ENCODE measurements at regions not wholly inside any gene's neighbourhood (a gene's known extent, or its start where the extent isn't known, plus 50 kb on each side); places are given as distances from the start of the nearest gene placed in this dataset.

GRCh38 chr10:4141471-4141870, 356.5 kb upstream of the KLF6 start:
- no peaks in the 10 kb centered on the region for H3K27me3 ChIP-seq
- H3K9me3 ChIP-seq = no peaks in the 10 kb centered on the region
- no peak overlapping the region for H3K4me3 ChIP-seq (ENCODE audit: low read depth in 1 of 2, low read length in 1 of 2)
- no peaks in the 10 kb centered on the region for H3K4me1 ChIP-seq (ENCODE audit: control insufficient read depth in 1 of 2, insufficient read depth in 1 of 2, low read depth in 1 of 2, low read length in 1 of 2)
- no peak overlapping the region for H3K27ac ChIP-seq
- no peak for TF ChIP-seq CTCF (IDR thresholded peaks at IDR 0.05)
- H3K36me3 ChIP-seq = no peaks in the 10 kb centered on the region

- no peak overlapping the region for H3K27ac ChIP-seq
- H3K9me3 ChIP-seq = no peaks in the 10 kb centered on the region
- H3K27me3 ChIP-seq = no peaks in the 10 kb centered on the region
- no peaks in the 10 kb centered on the region for H3K36me3 ChIP-seq
- H3K4me1 ChIP-seq (ENCODE audit: control insufficient read depth in 1 of 2, insufficient read depth in 1 of 2, low read depth in 1 of 2, low read length in 1 of 2) = no peaks in the 10 kb centered on the region
- no peak for TF ChIP-seq CTCF (IDR thresholded peaks at IDR 0.05)
- no peak overlapping the region for H3K4me3 ChIP-seq (ENCODE audit: low read depth in 1 of 2, low read length in 1 of 2)
Observed at GRCh38 chr10:4138146-4138721, 353.2 kb upstream of the KLF6 start.

- TF ChIP-seq CTCF (IDR thresholded peaks at IDR 0.05) = no peak
- peaks cover 2 to 7% of the 10 kb centered on the region in 2 experiments for H3K4me1 ChIP-seq (ENCODE audit: control insufficient read depth in 1 of 2, insufficient read depth in 1 of 2, low read depth in 1 of 2, low read length in 1 of 2)
- H3K27ac ChIP-seq = no peak overlapping the region
- H3K27me3 ChIP-seq = no peaks in the 10 kb centered on the region
- H3K4me3 ChIP-seq (ENCODE audit: low read depth in 1 of 2, low read length in 1 of 2) = no peak overlapping the region
- H3K36me3 ChIP-seq = no peaks in the 10 kb centered on the region
- no peaks in the 10 kb centered on the region for H3K9me3 ChIP-seq
Observed at GRCh38 chr10:4137299-4137698, 352.3 kb upstream of the KLF6 start.

- Histone ChIP-seq H3K9me3 (no peaks in the 10 kb centered on the region), H3K27me3 (no peaks in the 10 kb centered on the region), H3K36me3 (no peaks in the 10 kb centered on the region), H3K27ac (no peak overlapping the region), H3K4me3 (ENCODE audit: low read depth in 1 of 2, low read length in 1 of 2) (no peak overlapping the region), H3K4me1 (ENCODE audit: control insufficient read depth in 1 of 2, insufficient read depth in 1 of 2, low read depth in 1 of 2, low read length in 1 of 2) (peaks cover 14 to 18% of the 10 kb centered on the region in 2 experiments)
- no peak for TF ChIP-seq CTCF (IDR thresholded peaks at IDR 0.05)
Observed at GRCh38 chr10:4136121-4136520, 351.1 kb upstream of the KLF6 start.

- TF ChIP-seq CTCF (IDR thresholded peaks at IDR 0.05) = no peak
- no peaks in the 10 kb centered on the region for H3K27me3 ChIP-seq
- H3K4me3 ChIP-seq (ENCODE audit: low read depth in 1 of 2, low read length in 1 of 2) = peak overlapping the region in 1 of 2 experiments; percentile 25
- H3K27ac ChIP-seq = peak overlapping the region; percentile 91
- H3K4me1 ChIP-seq (ENCODE audit: control insufficient read depth in 1 of 2, insufficient read depth in 1 of 2, low read depth in 1 of 2, low read length in 1 of 2) = peaks cover 53 to 58% of the 10 kb centered on the region in 2 experiments
- no peaks in the 10 kb centered on the region for H3K9me3 ChIP-seq
- H3K36me3 ChIP-seq = no peaks in the 10 kb centered on the region
Observed at GRCh38 chr10:4132216-4132556, 347.2 kb upstream of the KLF6 start.

Measured in neutrophil (primary cell).